ENCODE measurements at regions not wholly inside any gene's neighbourhood (a gene's known extent, or its start where the extent isn't known, plus 50 kb on each side); places are given as distances from the start of the nearest gene placed in this dataset.

DNA sequence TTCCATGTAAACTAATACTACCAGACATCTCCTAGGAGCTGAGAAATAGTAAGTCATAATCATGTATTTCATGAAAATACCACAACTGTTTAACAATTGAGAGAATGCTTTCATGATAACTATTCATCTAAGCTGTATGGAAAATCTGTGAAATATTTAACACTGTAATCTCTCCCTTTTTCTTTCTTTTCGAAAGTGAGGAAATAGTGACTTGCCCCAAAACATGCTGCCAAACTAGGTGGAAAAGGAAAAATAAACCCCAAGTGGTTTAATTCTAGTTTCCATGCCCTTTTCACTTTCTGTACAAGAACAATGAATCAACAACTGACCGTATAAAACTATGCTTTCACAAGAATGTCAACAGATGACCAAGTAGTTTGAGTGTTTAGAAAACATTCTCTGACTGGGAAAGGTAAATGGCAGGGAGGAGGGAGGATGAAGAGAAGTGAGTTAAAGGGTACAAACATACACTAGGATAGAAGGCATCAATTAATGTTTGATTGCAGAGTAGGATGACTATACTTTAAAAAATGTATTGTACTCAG lies 147.5 kb upstream of the AVPR1A start (continued):
- TF ChIP-seq, protein P1, sequence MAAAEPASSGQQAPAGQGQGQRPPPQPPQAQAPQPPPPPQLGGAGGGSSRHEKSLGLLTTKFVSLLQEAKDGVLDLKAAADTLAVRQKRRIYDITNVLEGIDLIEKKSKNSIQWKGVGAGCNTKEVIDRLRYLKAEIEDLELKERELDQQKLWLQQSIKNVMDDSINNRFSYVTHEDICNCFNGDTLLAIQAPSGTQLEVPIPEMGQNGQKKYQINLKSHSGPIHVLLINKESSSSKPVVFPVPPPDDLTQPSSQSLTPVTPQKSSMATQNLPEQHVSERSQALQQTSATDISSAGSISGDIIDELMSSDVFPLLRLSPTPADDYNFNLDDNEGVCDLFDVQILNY (CRISPR knock-in tag; IDR thresholded peaks at IDR 0.05): no peak
- TF ChIP-seq ELF4 (CRISPR knock-in tag; IDR thresholded peaks at IDR 0.05; ENCODE audit: low read depth): no peak
- no peak for TF ChIP-seq GRHL2 (CRISPR knock-in tag; IDR thresholded peaks at IDR 0.05; ENCODE audit: insufficient replicate concordance, severe bottlenecking)

DNA sequence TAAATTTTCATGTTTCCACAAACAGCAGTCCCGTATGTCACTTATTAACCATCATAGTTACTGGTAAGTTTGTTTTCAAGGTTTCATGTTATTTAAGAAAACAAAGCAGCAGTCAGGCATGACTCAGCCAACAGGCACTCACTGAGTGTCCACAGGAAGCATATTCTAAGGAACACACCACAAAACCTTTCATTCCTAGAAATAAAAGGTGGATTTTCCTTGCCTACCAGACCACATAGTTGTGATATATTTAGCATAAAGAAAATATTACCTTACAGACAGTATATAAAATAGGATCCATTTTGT lies 143.3 kb upstream of the AVPR1A start:
- no peak for DNase-seq (ENCODE audit: low spot score)
- Mint-ChIP-seq H3K4me1 (no peaks in the 10 kb centered on the region), H3K36me3 (no peaks in the 10 kb centered on the region), H3K9me3 (no peaks in the 10 kb centered on the region), H3K27ac (no peak overlapping the region), H3K4me3 (no peak overlapping the region), H3K27me3 (ENCODE audit: low read depth) (no peaks in the 10 kb centered on the region)
- ATAC-seq: no peak
- TF ChIP-seq ETV6 (CRISPR knock-in tag; IDR thresholded peaks at IDR 0.05) (no peak), HMGA2 (CRISPR knock-in tag; IDR thresholded peaks at IDR 0.05) (no peak), EMX1 (CRISPR knock-in tag; IDR thresholded peaks at IDR 0.05) (no peak), NFATC4 (CRISPR knock-in tag; IDR thresholded peaks at IDR 0.05) (no peak), FOXK1 (CRISPR knock-in tag; IDR thresholded peaks at IDR 0.05) (no peak), CREB1 (CRISPR knock-in tag; IDR thresholded peaks at IDR 0.05) (no peak), RELA (CRISPR knock-in tag; IDR thresholded peaks at IDR 0.05; ENCODE audit: borderline replicate concordance) (no peak), ATF1 (CRISPR knock-in tag; IDR thresholded peaks at IDR 0.05) (no peak), CREM (CRISPR knock-in tag; IDR thresholded peaks at IDR 0.05) (no peak), OVOL2 (CRISPR knock-in tag; IDR thresholded peaks at IDR 0.05; ENCODE audit: borderline replicate concordance) (no peak), JAZF1 (CRISPR knock-in tag; IDR thresholded peaks at IDR 0.05) (no peak), SOX15 (CRISPR knock-in tag; IDR thresholded peaks at IDR 0.05) (no peak), PRRX2 (CRISPR knock-in tag; IDR thresholded peaks at IDR 0.05) (no peak), SP1 (CRISPR knock-in tag; conservative IDR thresholded peaks at IDR 0.05) (no peak)
- TF ChIP-seq, protein P2, sequence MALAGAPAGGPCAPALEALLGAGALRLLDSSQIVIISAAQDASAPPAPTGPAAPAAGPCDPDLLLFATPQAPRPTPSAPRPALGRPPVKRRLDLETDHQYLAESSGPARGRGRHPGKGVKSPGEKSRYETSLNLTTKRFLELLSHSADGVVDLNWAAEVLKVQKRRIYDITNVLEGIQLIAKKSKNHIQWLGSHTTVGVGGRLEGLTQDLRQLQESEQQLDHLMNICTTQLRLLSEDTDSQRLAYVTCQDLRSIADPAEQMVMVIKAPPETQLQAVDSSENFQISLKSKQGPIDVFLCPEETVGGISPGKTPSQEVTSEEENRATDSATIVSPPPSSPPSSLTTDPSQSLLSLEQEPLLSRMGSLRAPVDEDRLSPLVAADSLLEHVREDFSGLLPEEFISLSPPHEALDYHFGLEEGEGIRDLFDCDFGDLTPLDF (CRISPR knock-in tag; IDR thresholded peaks at IDR 0.05): no peak
- TF ChIP-seq, protein P3, sequence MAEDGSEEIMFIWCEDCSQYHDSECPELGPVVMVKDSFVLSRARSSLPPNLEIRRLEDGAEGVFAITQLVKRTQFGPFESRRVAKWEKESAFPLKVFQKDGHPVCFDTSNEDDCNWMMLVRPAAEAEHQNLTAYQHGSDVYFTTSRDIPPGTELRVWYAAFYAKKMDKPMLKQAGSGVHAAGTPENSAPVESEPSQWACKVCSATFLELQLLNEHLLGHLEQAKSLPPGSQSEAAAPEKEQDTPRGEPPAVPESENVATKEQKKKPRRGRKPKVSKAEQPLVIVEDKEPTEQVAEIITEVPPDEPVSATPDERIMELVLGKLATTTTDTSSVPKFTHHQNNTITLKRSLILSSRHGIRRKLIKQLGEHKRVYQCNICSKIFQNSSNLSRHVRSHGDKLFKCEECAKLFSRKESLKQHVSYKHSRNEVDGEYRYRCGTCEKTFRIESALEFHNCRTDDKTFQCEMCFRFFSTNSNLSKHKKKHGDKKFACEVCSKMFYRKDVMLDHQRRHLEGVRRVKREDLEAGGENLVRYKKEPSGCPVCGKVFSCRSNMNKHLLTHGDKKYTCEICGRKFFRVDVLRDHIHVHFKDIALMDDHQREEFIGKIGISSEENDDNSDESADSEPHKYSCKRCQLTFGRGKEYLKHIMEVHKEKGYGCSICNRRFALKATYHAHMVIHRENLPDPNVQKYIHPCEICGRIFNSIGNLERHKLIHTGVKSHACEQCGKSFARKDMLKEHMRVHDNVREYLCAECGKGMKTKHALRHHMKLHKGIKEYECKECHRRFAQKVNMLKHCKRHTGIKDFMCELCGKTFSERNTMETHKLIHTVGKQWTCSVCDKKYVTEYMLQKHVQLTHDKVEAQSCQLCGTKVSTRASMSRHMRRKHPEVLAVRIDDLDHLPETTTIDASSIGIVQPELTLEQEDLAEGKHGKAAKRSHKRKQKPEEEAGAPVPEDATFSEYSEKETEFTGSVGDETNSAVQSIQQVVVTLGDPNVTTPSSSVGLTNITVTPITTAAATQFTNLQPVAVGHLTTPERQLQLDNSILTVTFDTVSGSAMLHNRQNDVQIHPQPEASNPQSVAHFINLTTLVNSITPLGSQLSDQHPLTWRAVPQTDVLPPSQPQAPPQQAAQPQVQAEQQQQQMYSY (CRISPR knock-in tag; IDR thresholded peaks at IDR 0.05): no peak
- TF ChIP-seq, protein P4, sequence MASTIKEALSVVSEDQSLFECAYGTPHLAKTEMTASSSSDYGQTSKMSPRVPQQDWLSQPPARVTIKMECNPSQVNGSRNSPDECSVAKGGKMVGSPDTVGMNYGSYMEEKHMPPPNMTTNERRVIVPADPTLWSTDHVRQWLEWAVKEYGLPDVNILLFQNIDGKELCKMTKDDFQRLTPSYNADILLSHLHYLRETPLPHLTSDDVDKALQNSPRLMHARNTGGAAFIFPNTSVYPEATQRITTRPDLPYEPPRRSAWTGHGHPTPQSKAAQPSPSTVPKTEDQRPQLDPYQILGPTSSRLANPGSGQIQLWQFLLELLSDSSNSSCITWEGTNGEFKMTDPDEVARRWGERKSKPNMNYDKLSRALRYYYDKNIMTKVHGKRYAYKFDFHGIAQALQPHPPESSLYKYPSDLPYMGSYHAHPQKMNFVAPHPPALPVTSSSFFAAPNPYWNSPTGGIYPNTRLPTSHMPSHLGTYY (CRISPR knock-in tag; IDR thresholded peaks at IDR 0.05): no peak
- TF ChIP-seq, protein P5, sequence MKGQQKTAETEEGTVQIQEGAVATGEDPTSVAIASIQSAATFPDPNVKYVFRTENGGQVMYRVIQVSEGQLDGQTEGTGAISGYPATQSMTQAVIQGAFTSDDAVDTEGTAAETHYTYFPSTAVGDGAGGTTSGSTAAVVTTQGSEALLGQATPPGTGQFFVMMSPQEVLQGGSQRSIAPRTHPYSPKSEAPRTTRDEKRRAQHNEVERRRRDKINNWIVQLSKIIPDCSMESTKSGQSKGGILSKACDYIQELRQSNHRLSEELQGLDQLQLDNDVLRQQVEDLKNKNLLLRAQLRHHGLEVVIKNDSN (CRISPR knock-in tag; IDR thresholded peaks at IDR 0.05): no peak
- ChIA-PET POLR2A (no interaction called here), CTCF (no interaction called here)

All from WTC11 (cell line).